ENCODE measurements at regions not wholly inside any gene's neighbourhood (a gene's known extent, or its start where the extent isn't known, plus 50 kb on each side); places are given as distances from the start of the nearest gene placed in this dataset.
"Not testable (repeated sequence)": the region's sequence is repeated elsewhere in the genome, so short reads cannot be mapped to it uniquely, and the experiment has no call there.

- H3K27ac ChIP-seq (ENCODE audit: low read length, poor library complexity, severe bottlenecking): no peak overlapping the region
- H3K9ac ChIP-seq (ENCODE audit: low read length): no peak overlapping the region
- no peaks in the 10 kb centered on the region for H3K36me3 ChIP-seq (ENCODE audit: control insufficient read depth in 1 of 2, insufficient read depth in 2 of 2, low read depth in 1 of 2, low read length in 2 of 2)
- WGBS: 76% methylated on average over 5 of the region's 5 CpGs
- H2BK5ac ChIP-seq (ENCODE audit: low read depth, low read length, poor library complexity, severe bottlenecking): no peak overlapping the region
- DNase-seq: no peak
- H3K23ac ChIP-seq (ENCODE audit: low read length in 2 of 2): no peak overlapping the region
- H3K14ac ChIP-seq (ENCODE audit: low read length in 2 of 2): no peak overlapping the region
- no peak overlapping the region for H4K91ac ChIP-seq (ENCODE audit: low read length)
- no peak overlapping the region for H2BK12ac ChIP-seq (ENCODE audit: low read length in 2 of 2)
- H3K9me3 ChIP-seq (ENCODE audit: control insufficient read depth, low read length): no peaks in the 10 kb centered on the region
- H2AFZ ChIP-seq (ENCODE audit: low read depth, low read length): no peak overlapping the region
- H2AK5ac ChIP-seq (ENCODE audit: low read length, severe bottlenecking): no peak overlapping the region
- no peak overlapping the region for H3K18ac ChIP-seq (ENCODE audit: low read depth in 1 of 2, low read length in 2 of 2)
- no peak overlapping the region for H3K4me3 ChIP-seq (ENCODE audit: insufficient read depth in 1 of 2, low read depth in 1 of 2, low read length in 2 of 2)
- H3K4me2 ChIP-seq (ENCODE audit: low read length, poor library complexity, severe bottlenecking): no peak overlapping the region
- no peak overlapping the region for H3K4ac ChIP-seq (ENCODE audit: low read depth in 1 of 2, low read length in 2 of 2)
- peaks cover 0 to 23% of the 10 kb centered on the region in 2 experiments for H3K27me3 ChIP-seq (ENCODE audit: control insufficient read depth in 1 of 2, insufficient read depth in 1 of 2, low read length in 2 of 2)
- no peak overlapping the region for H2BK15ac ChIP-seq (ENCODE audit: low read depth, poor library complexity, severe bottlenecking)
- H3K4me1 ChIP-seq (ENCODE audit: control insufficient read depth, insufficient read depth, low read depth, low read length): no peaks in the 10 kb centered on the region
- no peak overlapping the region for H2BK120ac ChIP-seq (ENCODE audit: low read depth, low read length)
- H3K79me1 ChIP-seq (replicated peaks; ENCODE audit: low read length, poor library complexity, severe bottlenecking): no peaks in the 10 kb centered on the region
- H4K8ac ChIP-seq (ENCODE audit: low read length): no peak overlapping the region
Measured at GRCh38 chr2:228763379-228763981, 507.6 kb downstream of the PID1 start.

- Histone ChIP-seq H2BK120ac (ENCODE audit: low read depth, low read length) (no peak overlapping the region), H2AFZ (ENCODE audit: low read depth, low read length) (no peak overlapping the region), H3K79me1 (replicated peaks; ENCODE audit: low read length, poor library complexity, severe bottlenecking) (no peaks in the 10 kb centered on the region), H3K27me3 (ENCODE audit: control insufficient read depth in 1 of 2, insufficient read depth in 1 of 2, low read length in 2 of 2) (peaks cover 0 to 23% of the 10 kb centered on the region in 2 experiments), H3K4me3 (ENCODE audit: insufficient read depth in 1 of 2, low read depth in 1 of 2, low read length in 2 of 2) (no peak overlapping the region), H4K91ac (ENCODE audit: low read length) (no peak overlapping the region), H3K4ac (ENCODE audit: low read depth in 1 of 2, low read length in 2 of 2) (no peak overlapping the region), H3K18ac (ENCODE audit: low read depth in 1 of 2, low read length in 2 of 2) (peak overlapping the region in 1 of 2 experiments; percentile 54), H3K9me3 (ENCODE audit: control insufficient read depth, low read length) (no peaks in the 10 kb centered on the region), H3K36me3 (ENCODE audit: control insufficient read depth in 1 of 2, insufficient read depth in 2 of 2, low read depth in 1 of 2, low read length in 2 of 2) (no peaks in the 10 kb centered on the region), H3K4me2 (ENCODE audit: low read length, poor library complexity, severe bottlenecking) (no peak overlapping the region), H3K14ac (ENCODE audit: low read length in 2 of 2) (no peak overlapping the region), H3K4me1 (ENCODE audit: control insufficient read depth, insufficient read depth, low read depth, low read length) (no peaks in the 10 kb centered on the region), H2BK12ac (ENCODE audit: low read length in 2 of 2) (no peak overlapping the region), H2BK5ac (ENCODE audit: low read depth, low read length, poor library complexity, severe bottlenecking) (no peak overlapping the region), H2BK15ac (ENCODE audit: low read depth, poor library complexity, severe bottlenecking) (no peak overlapping the region), H3K23ac (ENCODE audit: low read length in 2 of 2) (no peak overlapping the region), H3K27ac (ENCODE audit: low read length, poor library complexity, severe bottlenecking) (no peak overlapping the region), H2AK5ac (ENCODE audit: low read length, severe bottlenecking) (no peak overlapping the region), H3K9ac (ENCODE audit: low read length) (no peak overlapping the region), H4K8ac (ENCODE audit: low read length) (no peak overlapping the region)
- DNase-seq: no peak
- WGBS: 96% methylated on average over 2 of the region's 2 CpGs
Measured at GRCh38 chr2:228762565-228762964, 508.5 kb downstream of the PID1 start.

GRCh38 chr2:228755661-228756060 is 515.4 kb downstream of the PID1 start:
- not testable (repeated sequence) for H4K8ac ChIP-seq (ENCODE audit: low read length); H3K18ac ChIP-seq (ENCODE audit: low read depth in 1 of 2, low read length in 2 of 2); H2BK15ac ChIP-seq (ENCODE audit: low read depth, poor library complexity, severe bottlenecking); H4K91ac ChIP-seq (ENCODE audit: low read length); H2BK12ac ChIP-seq (ENCODE audit: low read length in 2 of 2); H3K36me3 ChIP-seq (ENCODE audit: control insufficient read depth in 1 of 2, insufficient read depth in 2 of 2, low read depth in 1 of 2, low read length in 2 of 2); H2AFZ ChIP-seq (ENCODE audit: low read depth, low read length); H3K4me1 ChIP-seq (ENCODE audit: control insufficient read depth, insufficient read depth, low read depth, low read length); DNase-seq; H3K23ac ChIP-seq (ENCODE audit: low read length in 2 of 2); H2BK120ac ChIP-seq (ENCODE audit: low read depth, low read length); H3K27ac ChIP-seq (ENCODE audit: low read length, poor library complexity, severe bottlenecking); H3K4me2 ChIP-seq (ENCODE audit: low read length, poor library complexity, severe bottlenecking); H3K9me3 ChIP-seq (ENCODE audit: control insufficient read depth, low read length); H3K9ac ChIP-seq (ENCODE audit: low read length); H3K4me3 ChIP-seq (ENCODE audit: insufficient read depth in 1 of 2, low read depth in 1 of 2, low read length in 2 of 2); H3K27me3 ChIP-seq (ENCODE audit: control insufficient read depth in 1 of 2, insufficient read depth in 1 of 2, low read length in 2 of 2); H2AK5ac ChIP-seq (ENCODE audit: low read length, severe bottlenecking); H2BK5ac ChIP-seq (ENCODE audit: low read depth, low read length, poor library complexity, severe bottlenecking); H3K14ac ChIP-seq (ENCODE audit: low read length in 2 of 2); H3K79me1 ChIP-seq (replicated peaks; ENCODE audit: low read length, poor library complexity, severe bottlenecking); H3K4ac ChIP-seq (ENCODE audit: low read depth in 1 of 2, low read length in 2 of 2)
- WGBS: 95% methylated on average over 23 of the region's 25 CpGs

- no peak overlapping the region for H3K27ac ChIP-seq (ENCODE audit: low read length, poor library complexity, severe bottlenecking)
- H2BK5ac ChIP-seq (ENCODE audit: low read depth, low read length, poor library complexity, severe bottlenecking): no peak overlapping the region
- no peak for DNase-seq
- no peak overlapping the region for H3K9ac ChIP-seq (ENCODE audit: low read length)
- H4K8ac ChIP-seq (ENCODE audit: low read length): no peak overlapping the region
- no peak overlapping the region for H3K18ac ChIP-seq (ENCODE audit: low read depth in 1 of 2, low read length in 2 of 2)
- no peak overlapping the region for H3K4me2 ChIP-seq (ENCODE audit: low read length, poor library complexity, severe bottlenecking)
- H3K4me3 ChIP-seq (ENCODE audit: insufficient read depth in 1 of 2, low read depth in 1 of 2, low read length in 2 of 2): no peak overlapping the region
- no peaks in the 10 kb centered on the region for H3K4me1 ChIP-seq (ENCODE audit: control insufficient read depth, insufficient read depth, low read depth, low read length)
- H3K9me3 ChIP-seq (ENCODE audit: control insufficient read depth, low read length): no peaks in the 10 kb centered on the region
- no peak overlapping the region for H3K14ac ChIP-seq (ENCODE audit: low read length in 2 of 2)
- no peaks in the 10 kb centered on the region for H3K79me1 ChIP-seq (replicated peaks; ENCODE audit: low read length, poor library complexity, severe bottlenecking)
- H3K36me3 ChIP-seq (ENCODE audit: control insufficient read depth in 1 of 2, insufficient read depth in 2 of 2, low read depth in 1 of 2, low read length in 2 of 2): no peaks in the 10 kb centered on the region
- 78% methylated on average over 5 of the region's 6 CpGs for WGBS
- no peak overlapping the region for H3K23ac ChIP-seq (ENCODE audit: low read length in 2 of 2)
- no peak overlapping the region for H2AK5ac ChIP-seq (ENCODE audit: low read length, severe bottlenecking)
- no peak overlapping the region for H2BK15ac ChIP-seq (ENCODE audit: low read depth, poor library complexity, severe bottlenecking)
- no peak overlapping the region for H2BK12ac ChIP-seq (ENCODE audit: low read length in 2 of 2)
- H4K91ac ChIP-seq (ENCODE audit: low read length): no peak overlapping the region
- H3K27me3 ChIP-seq (ENCODE audit: control insufficient read depth in 1 of 2, insufficient read depth in 1 of 2, low read length in 2 of 2): no peaks in the 10 kb centered on the region
- no peak overlapping the region for H2BK120ac ChIP-seq (ENCODE audit: low read depth, low read length)
- no peak overlapping the region for H3K4ac ChIP-seq (ENCODE audit: low read depth in 1 of 2, low read length in 2 of 2)
- H2AFZ ChIP-seq (ENCODE audit: low read depth, low read length): no peak overlapping the region
Measured at GRCh38 chr2:228747483-228747882, 523.6 kb downstream of the PID1 start.

Data from mesenchymal stem cell (in vitro differentiated cells and primary cell).